HL-60 (cell line): ENCODE measurements at regions not wholly inside any gene's neighbourhood (a gene's known extent, or its start where the extent isn't known, plus 50 kb on each side); places are given as distances from the start of the nearest gene placed in this dataset.

Experiments used
- DNase-seq, 2 experiments: peaks; one replicate each; pipeline ENCODE4 v3.0.0-alpha.2; 2010 to 2020; ENCODE audit warnings: low read depth in 1 of 2, low spot score in 1 of 2
- H3K27ac ChIP-seq: fragments of 250-450 bp; sonication (Bioruptor Pico); replicated peaks from 2 replicates; pipeline ENCODE4 v1.5.1; 2020; ENCODE audit warnings: mild to moderate bottlenecking, moderate library complexity
- H3K27me3 ChIP-seq: fragments of 250-450 bp; sonication (Bioruptor Pico); 2 replicates; pipeline ENCODE4 v1.5.1; 2021; ENCODE audit warnings: mild to moderate bottlenecking, moderate library complexity; ENCODE audit not compliant: insufficient read depth, poor library complexity, severe bottlenecking
- H3K4me3 ChIP-seq: replicated peaks from 2 replicates; pipeline ENCODE4 v1.5.1; 2011; ENCODE audit warnings: mild to moderate bottlenecking, control low read depth, low read length; ENCODE audit not compliant: insufficient read depth
- CTCF ChIP-seq: IDR thresholded peaks from one replicate; pipeline ENCODE4 v1.5.1; 2011; ENCODE audit warnings: low read length, control low read depth, inconsistent platforms; ENCODE audit not compliant: insufficient read depth
- GABPA ChIP-seq: IDR thresholded peaks from 2 replicates; pipeline ENCODE4 v1.6.1; 2012; ENCODE audit warnings: low read depth
- POLR2AphosphoS5 ChIP-seq: IDR thresholded peaks from 2 replicates; pipeline ENCODE4 v1.6.1; 2012; ENCODE audit warnings: low read depth
- REST ChIP-seq: IDR thresholded peaks from 2 replicates; pipeline ENCODE4 v1.6.1; 2012; ENCODE audit warnings: low read depth; ENCODE audit not compliant: insufficient replicate concordance
- SPI1 ChIP-seq: IDR thresholded peaks from 2 replicates; pipeline ENCODE4 v1.6.1; 2012; ENCODE audit warnings: low read depth, mild to moderate bottlenecking, borderline replicate concordance

- TF ChIP-seq REST (no peak), SPI1 (no peak), CTCF (no peak), GABPA (no peak), POLR2AphosphoS5 (no peak)
- no peaks in the 10 kb centered on the region for H3K27me3 ChIP-seq
- DNase-seq = no peak
- no peak overlapping the region for H3K27ac ChIP-seq
- no peak overlapping the region for H3K4me3 ChIP-seq
Measured at GRCh38 chr3:160047876-160048275, 59.2 kb downstream of the IL12A start.

GRCh38 chr3:160049038-160049437 is 60.4 kb downstream of the IL12A start:
- DNase-seq = no peak
- Histone ChIP-seq H3K27me3 (no peaks in the 10 kb centered on the region), H3K4me3 (no peak overlapping the region), H3K27ac (no peak overlapping the region)
- TF ChIP-seq REST (no peak), GABPA (no peak), POLR2AphosphoS5 (no peak), CTCF (no peak), SPI1 (no peak)

- no peak for DNase-seq
- H3K27me3 ChIP-seq = no peaks in the 10 kb centered on the region
- no peak overlapping the region for H3K27ac ChIP-seq
- no peak for TF ChIP-seq GABPA
- TF ChIP-seq SPI1 = no peak
- no peak for TF ChIP-seq REST
- TF ChIP-seq POLR2AphosphoS5 = no peak
- TF ChIP-seq CTCF = no peak
- H3K4me3 ChIP-seq = no peak overlapping the region
Measured at GRCh38 chr3:160049565-160049964, 60.9 kb downstream of the IL12A start.
